Vagina (tissue), 2 donors: ENCODE measurements at regions not wholly inside any gene's neighbourhood (a gene's known extent, or its start where the extent isn't known, plus 50 kb on each side); places are given as distances from the start of the nearest gene placed in this dataset.

Experiments
- CTCF ChIP-seq, 3 experiments: fragments of 450-650 bp in 2 of 3; fragments of 200-600 bp in 1 of 3; sonication (generic) in 1 of 3; IDR thresholded peaks; one replicate each; pipeline ENCODE4 v1.5.1; 2017 to 2019; ENCODE audit warnings: antibody characterized with exemption in 3 of 3, mild to moderate bottlenecking in 2 of 3, moderate library complexity in 2 of 3
- POLR2A ChIP-seq, 2 donors: fragments of 450-650 bp; IDR thresholded peaks; one replicate each; pipeline ENCODE4 v1.6.1; 2017; ENCODE audit warnings: antibody characterized with exemption in 2 of 2, mild to moderate bottlenecking in 2 of 2, moderate library complexity in 2 of 2
- POLR2AphosphoS5 ChIP-seq, 2 donors: sonication (generic); formaldehyde crosslinking; IDR thresholded peaks; one replicate each; pipeline ENCODE4 v1.9.0; 2017; ENCODE audit warnings: antibody characterized with exemption in 2 of 2, mild to moderate bottlenecking in 2 of 2, low read depth in 1 of 2; ENCODE audit not compliant: insufficient read depth in 1 of 2

GRCh38 chr7:53657586-53657985 lies 622.2 kb downstream of the POM121L12 start:
- TF ChIP-seq POLR2A (IDR thresholded peaks at IDR 0.05) (no peak), CTCF (IDR thresholded peaks at IDR 0.05) (no peak), POLR2AphosphoS5 (IDR thresholded peaks at IDR 0.05; ENCODE audit: insufficient read depth in 1 of 2, low read depth in 1 of 2) (no peak)
